ENCODE measurements at regions not wholly inside any gene's neighbourhood (a gene's known extent, or its start where the extent isn't known, plus 50 kb on each side); places are given as distances from the start of the nearest gene placed in this dataset.
"Not testable (repeated sequence)": the region's sequence is repeated elsewhere in the genome, so short reads cannot be mapped to it uniquely, and the experiment has no call there.

GRCh38 chr7:121560267-121560990 lies 164.3 kb upstream of the FAM3C start:
- no peak for DNase-seq

- no peak for DNase-seq
Measured at GRCh38 chr7:121558288-121558687, 162.2 kb upstream of the FAM3C start.

DNA sequence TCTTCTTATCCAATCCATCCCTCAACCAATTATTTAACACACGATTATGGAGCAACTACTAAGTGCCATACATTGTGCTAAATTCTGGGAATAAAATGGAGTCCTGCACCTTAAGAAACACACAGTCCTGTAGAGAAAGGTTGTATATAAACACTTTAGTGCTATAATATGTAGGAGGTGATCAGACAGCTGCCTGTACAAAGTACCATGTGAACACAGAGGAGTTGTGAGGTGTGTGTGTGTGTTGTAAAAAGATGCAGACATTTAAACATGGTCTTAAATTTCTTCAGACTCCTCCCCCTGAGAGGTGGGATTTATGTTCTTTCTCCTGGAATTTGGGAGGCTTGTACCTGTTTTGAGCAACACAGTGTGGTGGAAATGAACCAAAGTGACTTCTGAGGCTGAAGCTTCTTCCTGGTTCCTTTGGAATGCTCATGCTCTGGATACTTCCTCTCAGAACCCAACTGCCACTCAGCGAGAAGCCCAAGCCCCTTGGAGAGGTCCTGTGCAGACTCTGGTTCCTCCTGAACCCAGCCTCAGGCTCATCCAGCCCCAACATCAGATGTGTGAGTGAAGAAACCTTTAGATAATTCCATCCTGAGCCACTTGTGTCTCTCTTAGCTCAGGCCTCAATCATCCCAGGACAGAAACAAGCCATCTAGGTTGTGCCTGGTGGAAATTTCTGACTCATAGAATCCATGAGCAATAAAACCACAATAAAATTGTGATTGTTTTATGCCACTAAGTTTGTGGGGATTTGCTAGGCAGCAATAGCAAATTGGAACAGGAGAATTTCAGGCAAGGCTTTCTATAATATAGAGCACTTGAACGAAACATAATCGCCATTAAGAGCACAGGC lies 161.2 kb upstream of the FAM3C start:
- no peak for DNase-seq

DNA sequence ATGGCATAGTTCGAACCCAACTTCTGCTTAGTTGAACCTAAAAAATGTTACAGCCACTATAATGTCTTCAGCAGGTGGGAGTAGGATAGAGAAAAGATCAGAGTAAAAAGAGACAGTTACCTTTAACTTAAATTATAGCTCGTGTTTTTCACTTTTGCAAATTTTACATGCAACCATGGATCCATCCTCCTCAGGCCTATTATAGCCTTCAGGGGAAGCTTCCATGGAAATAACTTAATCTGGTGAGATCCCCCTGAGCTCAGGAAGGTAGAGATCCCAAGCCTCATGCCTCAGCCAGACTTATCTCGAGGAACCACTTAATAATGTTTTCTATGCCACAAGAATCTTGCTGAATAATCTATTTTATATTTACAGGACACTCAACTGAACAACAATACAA lies 159.4 kb upstream of the FAM3C start:
- DNase-seq: no peak

- no peak for DNase-seq
Measured at GRCh38 chr7:121547544-121548092, 151.5 kb upstream of the FAM3C start.

DNA sequence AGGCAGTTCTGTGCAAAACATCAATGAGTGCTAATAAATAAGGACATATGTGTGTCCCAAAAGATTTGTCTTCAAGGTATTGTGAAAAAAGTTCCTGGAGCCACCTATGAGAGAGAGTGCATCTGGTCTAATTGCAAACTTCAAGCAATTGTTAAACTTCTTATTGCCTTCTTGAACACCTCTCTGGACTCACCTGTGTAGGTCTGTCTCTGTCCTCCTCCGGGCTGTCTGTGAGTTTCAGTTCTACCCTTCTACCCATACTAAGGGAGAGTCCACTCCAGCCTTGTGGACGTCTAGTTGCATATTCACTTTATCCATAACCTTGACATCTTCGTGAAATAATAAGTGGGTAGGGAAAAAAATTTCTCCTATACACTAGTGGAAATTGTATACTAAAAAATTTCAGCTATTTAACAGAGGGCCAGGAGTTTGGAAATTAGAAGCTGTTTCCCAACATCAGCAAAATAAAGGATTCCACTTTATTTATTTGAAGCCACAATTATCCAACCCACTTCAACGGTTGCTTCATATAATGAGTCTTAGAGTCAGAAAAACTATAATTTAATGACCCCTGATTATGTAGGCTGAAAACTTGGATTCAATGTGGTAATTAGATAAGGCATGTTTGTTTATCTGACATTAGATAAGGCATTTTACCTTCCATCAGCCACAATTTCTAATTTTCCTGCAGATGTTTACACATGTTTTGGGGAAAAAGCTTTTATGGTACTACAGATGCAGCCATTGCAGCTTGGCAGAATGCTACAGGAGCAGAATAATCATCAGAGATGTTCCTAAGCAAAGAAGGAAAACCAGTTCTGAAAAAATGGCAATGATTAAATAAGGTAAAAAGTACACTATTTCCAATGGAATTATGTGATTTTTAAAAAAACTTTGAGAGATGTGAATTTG lies 150.8 kb upstream of the FAM3C start:
- DNase-seq: no peak

- no peak for DNase-seq
Measured at GRCh38 chr7:121545418-121545817, 149.3 kb upstream of the FAM3C start.

DNA sequence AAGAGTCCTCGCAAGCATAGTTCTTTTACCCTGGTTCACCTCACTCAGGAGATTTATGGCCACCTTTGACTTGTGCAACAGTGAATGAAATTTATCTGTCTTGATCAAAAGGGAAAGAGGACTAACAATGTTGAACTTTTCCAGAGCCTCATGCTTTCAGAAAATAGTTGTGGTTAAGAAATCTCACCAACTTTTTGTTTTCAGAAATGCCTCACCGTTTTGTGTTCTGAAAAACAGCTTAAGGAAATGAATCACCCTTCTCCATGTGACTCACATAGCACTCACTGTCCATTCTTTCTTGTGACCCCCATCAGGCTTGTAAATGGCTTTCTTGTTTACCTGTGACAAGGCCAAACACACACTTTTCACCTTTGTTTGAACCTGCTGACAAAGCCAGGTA lies 148.6 kb upstream of the FAM3C start:
- DNase-seq: no peak

- no peak for DNase-seq
Measured at GRCh38 chr7:121544238-121544637, 148.1 kb upstream of the FAM3C start.

- DNase-seq: no peak
Measured at GRCh38 chr7:121541457-121541856, 145.3 kb upstream of the FAM3C start.

DNA sequence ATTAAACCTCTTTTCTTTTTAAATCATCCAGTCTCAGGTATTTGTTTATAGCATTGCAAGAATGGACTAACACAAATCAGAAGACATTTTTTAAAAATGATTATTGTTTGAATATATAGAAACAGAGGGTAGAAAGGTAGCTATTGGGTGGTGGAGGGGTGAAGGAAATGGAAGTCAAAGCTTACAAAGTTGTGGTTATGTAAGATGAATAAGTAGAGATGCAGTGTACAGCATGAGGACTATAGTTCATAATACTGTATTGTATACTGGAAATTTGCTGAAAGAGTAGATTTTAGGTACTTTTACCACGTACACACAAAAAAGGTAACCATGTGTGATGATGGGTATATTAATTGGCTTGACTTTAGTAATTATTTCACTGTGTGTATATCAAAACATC lies 144.0 kb upstream of the FAM3C start:
- DNase-seq: no peak

GRCh38 chr7:121537031-121537430 lies 140.9 kb upstream of the FAM3C start:
- no peak for DNase-seq

- no peak for DNase-seq
Measured at GRCh38 chr7:121531175-121532070, 135.3 kb upstream of the FAM3C start.

- peak; percentile 44 for DNase-seq
Measured at GRCh38 chr7:121530227-121531174, 134.4 kb upstream of the FAM3C start.

DNA sequence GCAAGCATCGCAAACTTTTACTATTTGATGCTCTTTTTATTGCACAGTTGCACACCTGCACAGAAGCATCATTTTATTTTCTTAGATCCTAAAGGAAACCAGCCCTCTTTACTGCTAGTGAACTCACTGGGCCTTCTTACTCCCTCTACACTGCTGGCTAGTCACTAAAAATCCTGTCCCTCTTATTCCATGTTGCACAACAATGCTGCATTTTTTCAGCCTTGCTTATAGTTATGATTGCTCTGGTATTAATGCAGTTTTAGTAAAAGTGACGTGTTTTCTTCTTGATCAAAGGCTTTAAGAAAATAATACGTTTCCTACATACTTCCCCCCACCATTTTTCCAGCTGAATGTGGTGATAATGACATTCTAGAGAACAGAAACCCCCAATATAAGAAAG lies 132.9 kb upstream of the FAM3C start:
- DNase-seq: no peak

DNA sequence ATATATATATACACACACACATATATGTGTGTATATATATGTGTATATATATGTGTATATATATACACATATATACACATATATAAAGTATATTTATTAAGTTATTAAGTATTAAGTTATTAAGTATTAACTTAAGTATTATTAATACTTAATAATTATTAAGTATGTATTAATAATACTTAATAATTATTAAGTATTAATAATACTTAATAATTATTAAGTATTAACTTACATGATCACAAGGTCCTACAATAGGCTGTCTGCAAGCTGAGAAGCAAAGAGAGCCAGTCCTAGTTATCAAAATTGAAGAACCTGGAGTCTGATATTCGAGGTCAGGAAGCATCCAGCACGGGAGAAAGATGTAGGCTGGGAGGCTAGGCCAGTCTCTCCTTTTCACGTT lies 130.1 kb upstream of the FAM3C start:
- not testable (repeated sequence) for DNase-seq

GRCh38 chr7:121525155-121525819 lies 129.2 kb upstream of the FAM3C start:
- DNase-seq: no peak

GRCh38 chr7:121521711-121522400 lies 125.7 kb upstream of the FAM3C start:
- DNase-seq: no peak

DNA sequence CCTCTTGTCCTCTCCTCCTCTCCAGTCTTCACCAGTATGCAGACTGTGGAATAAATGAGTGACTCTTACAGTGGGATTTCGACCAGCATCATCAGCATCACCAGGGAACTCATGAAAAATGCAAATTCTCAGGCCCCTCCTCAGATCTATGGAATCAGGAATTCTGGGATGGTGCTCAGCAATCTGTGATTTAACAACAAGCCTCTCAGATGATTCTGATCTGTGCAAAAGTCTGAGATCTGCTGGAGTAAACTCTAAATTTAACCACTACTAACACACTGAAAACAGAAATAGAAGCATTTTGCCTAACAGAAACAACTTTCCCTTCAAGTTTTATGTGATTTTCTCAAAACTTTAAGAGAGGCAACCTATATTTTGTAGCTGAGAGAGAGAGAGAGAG lies 124.8 kb upstream of the FAM3C start:
- no peak for DNase-seq

All from GOT3 (cell line).